ENCODE measurements at regions not wholly inside any gene's neighbourhood (a gene's known extent, or its start where the extent isn't known, plus 50 kb on each side); places are given as distances from the start of the nearest gene placed in this dataset.

- DNase-seq (ENCODE audit: low read depth), result no peak
These were observed 121.6 kb downstream of the NCOR2 start for GRCh38 chr12:124445826-124446225.

GRCh38 chr12:124445121-124445718 is 122.2 kb downstream of the NCOR2 start:
- no peak for DNase-seq (ENCODE audit: low read depth)

DNA sequence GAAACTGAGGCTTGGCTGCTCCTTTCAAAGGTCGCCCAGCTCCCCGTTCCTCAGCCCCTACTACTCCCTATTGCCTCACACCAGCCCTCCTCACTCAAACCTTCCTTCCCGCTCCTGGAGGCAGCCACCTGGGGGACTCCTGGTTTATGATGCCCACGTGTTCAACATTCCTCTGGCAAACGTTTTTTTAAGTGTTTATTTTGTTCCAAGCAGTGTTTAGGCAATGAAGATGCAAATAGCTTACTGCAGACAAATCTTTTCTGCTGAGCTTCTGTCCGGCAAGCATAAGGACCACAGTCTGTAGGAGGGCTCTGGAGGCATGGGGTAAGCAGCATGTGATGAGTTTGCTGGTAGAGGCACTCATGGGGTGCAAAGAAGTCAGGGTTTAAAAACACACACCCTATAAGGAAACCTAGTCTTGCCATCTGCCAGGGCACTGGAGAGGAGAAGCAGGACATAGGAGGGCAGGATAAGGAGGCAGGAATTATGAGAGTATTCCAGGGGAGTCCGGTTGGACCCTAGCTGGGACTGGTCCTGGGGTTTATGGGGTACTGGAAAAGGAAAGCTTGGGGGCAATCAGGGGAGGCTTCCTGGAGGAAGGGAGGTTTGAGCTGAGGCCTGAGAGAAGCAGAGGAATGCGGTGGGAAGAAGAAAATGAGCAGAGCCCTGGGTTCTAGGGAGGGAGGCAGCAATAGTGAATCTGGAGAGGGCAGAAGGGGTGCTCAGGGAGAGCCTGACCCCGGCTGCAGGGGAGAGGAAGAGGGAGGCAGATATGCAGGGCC is 123.3 kb downstream of the NCOR2 start:
- DNase-seq (ENCODE audit: low read depth), result no peak

DNA sequence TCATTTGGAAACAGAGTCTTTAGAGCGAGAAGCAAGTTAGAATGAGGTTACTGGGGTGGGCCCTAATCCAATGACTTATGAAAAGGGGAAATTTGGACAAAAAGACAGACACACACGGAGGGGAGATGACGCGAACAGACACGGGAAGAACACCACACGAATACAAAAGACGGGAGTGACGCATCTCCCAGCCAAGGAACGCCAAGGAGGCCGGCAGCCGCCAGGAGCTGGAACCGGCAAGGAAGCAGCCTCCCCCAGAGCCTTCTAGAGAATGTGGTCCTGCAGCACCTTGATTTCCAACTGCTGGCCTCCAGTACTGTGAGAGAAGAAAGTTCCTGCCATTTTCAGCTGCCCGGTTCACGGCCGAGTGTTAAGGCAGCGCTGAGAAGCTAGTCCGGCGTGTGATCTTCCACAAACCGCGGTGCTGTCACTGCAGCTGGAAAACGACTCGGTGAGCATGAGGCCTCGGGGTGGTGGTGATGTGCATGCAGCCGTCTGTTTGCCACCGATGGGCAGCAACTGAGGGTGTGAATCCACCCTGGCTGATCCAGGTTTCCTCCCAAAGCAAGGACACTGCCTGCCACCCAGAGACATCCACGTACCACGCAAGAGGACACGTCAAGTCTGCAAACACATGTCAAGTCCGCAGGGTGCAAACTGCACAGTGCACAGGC is 124.5 kb downstream of the NCOR2 start:
- DNase-seq (ENCODE audit: low read depth), result no peak

- DNase-seq (ENCODE audit: low read depth), result no peak
These were observed 125.1 kb downstream of the NCOR2 start for GRCh38 chr12:124442281-124442680.

GRCh38 chr12:124441443-124442194 is 125.8 kb downstream of the NCOR2 start:
- DNase-seq (ENCODE audit: low read depth), result no peak

GRCh38 chr12:124440841-124441381 is 126.5 kb downstream of the NCOR2 start:
- no peak for DNase-seq (ENCODE audit: low read depth)

DNA sequence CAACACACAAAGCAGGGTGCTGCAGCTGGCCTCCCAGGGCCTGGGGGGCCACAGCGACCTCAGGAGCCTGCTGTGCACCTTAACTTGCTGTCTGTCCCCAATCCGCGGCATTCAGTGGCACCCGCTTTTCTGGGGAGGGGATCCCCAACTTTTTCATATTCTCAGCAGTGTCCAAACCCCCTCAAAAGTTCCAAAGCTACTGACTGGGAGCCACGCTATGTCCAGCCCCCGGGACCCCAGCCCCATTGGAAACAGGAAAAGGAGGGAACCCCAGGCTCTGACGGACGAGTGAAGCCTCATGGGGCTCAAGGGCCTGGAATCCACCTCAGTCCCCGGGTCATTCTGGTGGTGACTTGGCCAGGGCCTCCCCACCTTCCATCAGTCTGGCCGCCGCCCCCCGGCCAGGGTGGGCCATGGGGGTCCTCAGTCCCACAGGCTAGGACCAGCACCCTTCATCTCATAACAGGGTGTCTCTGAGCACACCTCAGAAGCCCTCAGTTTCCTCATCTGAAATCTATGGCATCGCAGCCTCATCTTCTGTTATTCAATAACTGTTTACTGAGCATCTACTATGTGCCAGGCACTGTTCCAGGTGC is 127.3 kb downstream of the NCOR2 start:
- DNase-seq (ENCODE audit: low read depth), result no peak

DNA sequence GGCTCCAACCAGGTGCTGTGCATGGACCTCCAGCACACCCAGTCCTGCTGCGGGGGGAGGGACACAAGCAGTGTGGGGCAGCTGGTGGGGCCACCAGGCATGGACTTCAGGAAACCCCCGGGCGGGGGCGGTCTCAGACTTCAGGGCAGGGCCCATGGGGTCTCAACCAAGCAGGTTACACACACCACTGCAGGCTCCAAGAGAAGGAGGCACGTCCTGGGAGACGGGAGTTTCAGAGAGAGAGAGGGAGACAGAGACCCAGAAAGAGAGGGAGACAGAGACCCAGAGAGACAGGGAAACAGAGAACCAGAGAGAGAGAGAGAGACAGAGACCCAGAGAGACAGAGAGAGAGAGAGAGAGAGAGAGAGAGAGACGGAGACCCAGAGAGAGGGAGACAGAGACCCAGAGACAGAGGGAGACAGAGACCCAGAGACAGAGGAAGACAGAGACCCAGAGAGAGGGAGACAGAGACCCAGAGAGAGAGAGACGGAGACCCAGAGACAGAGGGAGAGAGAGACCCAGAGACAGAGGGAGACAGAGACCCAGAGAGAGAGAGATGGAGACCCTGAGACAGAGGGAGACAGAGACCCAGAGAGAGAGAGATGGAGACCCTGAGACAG is 128.9 kb downstream of the NCOR2 start:
- DNase-seq (ENCODE audit: low read depth), result no peak

GRCh38 chr12:124437617-124438436 is 129.6 kb downstream of the NCOR2 start:
- DNase-seq (ENCODE audit: low read depth), result peak; percentile 36

- no peak for DNase-seq (ENCODE audit: low read depth)
These were observed 130.3 kb downstream of the NCOR2 start for GRCh38 chr12:124437121-124437520.

DNA sequence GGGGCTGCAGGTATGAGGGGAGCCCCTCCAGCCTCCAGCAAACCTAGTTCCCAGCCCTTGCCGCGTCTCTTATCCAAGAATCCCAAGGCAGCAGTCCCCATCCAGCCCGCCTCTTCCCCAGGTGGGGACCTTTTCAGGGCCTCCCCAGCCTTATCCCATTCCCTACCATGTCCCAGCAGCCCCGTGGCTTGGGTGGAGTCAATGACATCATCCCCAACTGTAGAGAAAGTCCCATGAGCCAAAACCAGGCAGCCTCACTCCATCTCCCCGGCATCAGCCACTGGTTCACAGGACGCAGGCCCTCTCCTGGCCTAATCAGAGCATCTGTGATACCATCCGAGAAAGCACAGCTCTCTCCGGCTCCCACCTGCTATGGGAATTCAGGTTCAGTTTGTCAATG is 131.0 kb downstream of the NCOR2 start:
- DNase-seq (ENCODE audit: low read depth), result no peak

- DNase-seq (ENCODE audit: low read depth), result no peak
These were observed 131.5 kb downstream of the NCOR2 start for GRCh38 chr12:124435806-124436345.

GRCh38 chr12:124434951-124435805 is 132.2 kb downstream of the NCOR2 start:
- DNase-seq (ENCODE audit: low read depth), result no peak

DNA sequence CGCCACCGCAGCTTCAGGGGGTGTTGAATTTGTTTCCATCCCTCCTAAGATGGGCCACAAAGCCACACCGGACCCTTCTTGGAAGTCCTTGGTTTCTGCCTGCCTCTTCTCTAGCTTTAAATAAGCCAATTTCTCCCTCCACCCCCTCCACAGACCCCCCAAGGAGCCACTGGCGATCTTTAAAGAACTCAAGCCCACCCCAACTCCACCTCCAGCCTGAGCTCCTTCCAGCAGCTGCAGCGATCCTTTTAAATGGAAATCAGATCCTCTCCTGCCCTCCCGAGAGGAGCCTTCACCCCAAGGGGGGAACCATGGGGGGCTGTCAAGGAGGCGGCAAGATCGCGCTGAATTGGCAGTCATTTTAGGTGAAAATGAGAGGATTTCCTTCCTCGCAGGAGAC is 133.1 kb downstream of the NCOR2 start:
- no peak for DNase-seq (ENCODE audit: low read depth)

GRCh38 chr12:124433879-124434278 is 133.5 kb downstream of the NCOR2 start:
- DNase-seq (ENCODE audit: low read depth), result no peak

DNA sequence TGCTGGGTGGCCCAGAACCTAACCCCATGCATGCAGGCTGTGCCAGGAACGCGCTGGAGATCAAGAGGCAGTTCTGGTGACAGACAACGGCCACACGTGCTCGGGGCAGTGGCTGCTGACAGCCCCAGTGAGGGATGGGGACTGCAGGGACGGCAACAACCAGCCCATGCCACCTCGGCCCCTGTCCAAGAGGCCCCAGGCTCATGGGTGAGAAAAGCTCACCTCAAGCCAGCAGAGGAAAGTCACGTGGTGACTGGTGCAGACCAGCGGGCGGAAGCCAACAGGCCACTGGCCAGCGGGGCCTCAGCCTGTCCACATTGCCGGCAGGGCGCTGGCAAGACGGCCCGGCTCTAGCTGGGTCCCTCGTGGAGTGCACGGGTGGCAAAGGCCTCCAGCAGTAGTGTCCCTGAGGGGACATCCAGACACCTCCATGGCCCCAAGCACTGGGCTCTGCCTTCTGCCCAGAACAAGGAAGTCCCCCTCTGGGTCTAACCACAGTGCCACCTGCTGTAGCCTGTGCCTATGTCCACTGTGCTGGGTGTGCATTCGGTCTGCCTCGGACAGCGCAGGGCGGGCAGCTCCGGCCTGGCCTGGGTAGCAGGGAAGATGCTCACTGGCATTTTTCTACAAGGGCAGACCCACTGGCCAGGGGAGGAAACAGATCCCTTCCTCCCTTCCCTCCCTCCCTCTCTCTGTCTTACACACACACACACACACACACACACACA is 134.1 kb downstream of the NCOR2 start:
- DNase-seq (ENCODE audit: low read depth), result no peak

DNA sequence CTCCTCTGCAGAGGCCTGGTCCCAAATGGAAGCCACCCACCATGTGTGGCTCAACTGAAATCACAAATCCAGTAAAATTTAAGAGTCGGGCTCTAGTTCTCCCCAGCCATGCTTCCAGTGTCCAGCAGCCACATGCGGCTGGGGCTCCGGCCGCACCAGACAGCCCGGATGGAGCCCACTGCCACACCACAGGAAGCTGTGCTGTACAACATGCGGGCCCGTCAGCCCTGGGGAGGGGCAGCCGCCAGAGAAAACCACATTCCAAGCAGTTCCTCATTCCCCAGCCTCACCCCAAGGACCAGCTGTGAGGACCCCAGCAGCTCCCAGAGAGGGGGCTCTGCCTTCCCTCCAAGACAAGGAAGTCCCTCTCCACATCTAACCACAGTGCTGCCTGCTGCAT is 135.0 kb downstream of the NCOR2 start:
- DNase-seq (ENCODE audit: low read depth), result no peak
